ENCODE measurements at regions not wholly inside any gene's neighbourhood (a gene's known extent, or its start where the extent isn't known, plus 50 kb on each side); places are given as distances from the start of the nearest gene placed in this dataset.

DNA sequence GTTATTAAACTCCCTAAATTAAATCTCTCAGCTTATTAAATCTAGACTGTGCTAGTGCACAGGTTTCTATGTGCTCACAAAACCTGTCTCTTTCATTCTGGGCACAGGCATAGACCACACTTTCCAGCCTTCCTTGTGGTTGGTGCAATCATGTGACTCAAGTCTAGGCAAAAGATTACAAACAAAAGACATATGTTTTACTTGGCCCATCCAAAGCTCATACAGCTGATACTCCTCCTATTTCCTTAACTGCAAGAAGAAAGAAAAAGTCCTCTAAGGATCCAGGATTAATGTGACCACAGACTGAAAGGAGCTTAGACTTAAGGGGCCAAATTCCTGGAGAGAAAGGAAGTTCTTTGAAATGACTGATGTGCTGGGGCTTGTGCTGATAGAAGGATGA lies 731.3 kb upstream of the RAB6C start:
- no peak for DNase-seq

DNA sequence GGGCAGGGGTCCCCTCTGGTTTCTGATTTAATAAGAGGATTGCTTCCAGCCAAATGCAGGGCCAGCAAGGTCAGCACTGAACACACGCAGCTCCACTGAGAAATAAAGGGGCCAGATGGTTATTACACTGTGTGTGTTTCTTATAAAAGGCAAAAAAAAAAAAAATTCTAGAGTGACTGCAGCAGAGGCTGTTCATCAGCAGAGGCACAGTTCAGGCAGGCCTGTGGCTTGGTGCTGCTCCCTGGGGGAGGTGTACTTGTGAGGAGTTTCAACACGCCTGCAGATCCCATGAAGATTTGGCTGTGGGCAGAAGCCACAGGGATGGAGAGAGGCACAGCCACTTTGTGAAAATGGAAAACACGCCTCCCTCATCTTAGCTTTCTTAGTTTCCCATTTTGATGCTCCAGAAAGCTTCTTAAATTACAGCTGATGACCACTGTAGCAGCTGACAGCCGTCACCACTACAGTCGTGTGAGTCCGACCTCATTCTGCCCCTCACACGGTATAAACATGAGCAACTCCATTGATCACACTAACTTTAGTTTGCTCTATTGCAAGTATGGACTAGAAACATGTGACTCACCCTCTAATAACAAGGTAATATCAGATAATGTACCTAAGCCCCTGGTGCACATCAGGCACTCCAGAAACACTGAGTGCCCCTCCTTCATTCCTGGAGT lies 726.5 kb upstream of the RAB6C start:
- DNase-seq: no peak

DNA sequence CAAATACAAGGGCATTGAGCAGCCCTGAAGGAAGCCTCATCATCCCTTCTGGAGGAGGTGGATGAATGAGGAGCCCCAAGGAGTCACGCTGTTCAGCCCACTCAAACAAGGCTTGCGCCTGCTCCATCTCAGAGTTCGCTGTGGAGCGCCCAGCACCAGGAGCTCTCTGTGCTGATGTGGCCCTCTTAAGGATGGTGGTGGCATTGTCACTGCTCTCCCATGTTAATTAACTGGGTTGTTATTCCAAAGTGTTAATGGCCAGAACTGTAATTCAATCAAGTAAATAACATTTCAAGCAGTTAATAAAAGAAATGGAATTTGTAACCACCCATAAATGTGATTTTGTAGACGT lies 726.0 kb upstream of the RAB6C start:
- DNase-seq: no peak

DNA sequence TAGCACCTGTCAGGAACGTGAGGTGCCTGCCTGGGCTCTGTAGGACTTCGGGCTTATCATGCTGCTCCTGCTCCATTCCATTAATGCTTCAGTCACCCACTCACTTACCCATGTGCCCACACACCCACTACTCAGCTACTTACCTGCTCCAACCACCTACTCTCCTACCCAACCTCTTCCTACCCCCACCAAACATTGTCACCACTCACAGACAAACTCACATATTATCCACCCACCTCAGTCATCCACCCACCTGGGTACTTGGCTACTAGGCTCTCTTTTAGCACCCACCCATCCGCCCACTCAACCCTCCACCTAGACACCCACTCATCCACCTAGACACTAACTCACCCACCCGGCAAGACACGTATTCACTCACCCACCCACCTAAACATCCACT lies 724.7 kb upstream of the RAB6C start:
- DNase-seq: no peak

DNA sequence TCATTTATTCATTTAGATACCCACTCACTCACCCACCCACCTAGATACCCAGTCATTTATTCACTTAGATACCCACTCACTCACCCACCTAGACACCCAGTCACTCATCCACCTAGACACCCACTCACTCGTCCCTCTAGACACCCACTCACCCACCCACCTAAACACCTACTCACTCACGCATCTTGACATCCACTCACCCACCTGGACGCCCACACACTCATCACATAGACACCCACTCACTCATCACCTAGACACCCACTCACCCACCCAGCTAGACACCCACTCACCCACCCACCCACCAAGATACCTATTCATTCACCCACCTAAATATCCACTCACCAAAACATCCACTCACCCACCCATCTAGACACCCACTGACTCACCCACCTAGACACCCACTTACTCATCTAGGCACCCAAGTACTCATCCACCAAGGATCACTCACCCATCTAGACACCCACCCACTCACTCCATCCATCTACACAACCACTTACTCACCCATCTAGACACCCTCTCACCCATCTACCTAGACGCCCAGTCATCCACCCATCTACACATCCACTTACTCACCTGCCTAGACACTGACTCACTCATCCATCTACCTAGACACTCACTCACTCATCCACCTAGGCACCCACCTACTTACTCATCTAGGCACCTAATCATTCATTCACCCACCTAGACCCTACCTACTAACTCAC lies 723.7 kb upstream of the RAB6C start:
- no peak for DNase-seq

DNA sequence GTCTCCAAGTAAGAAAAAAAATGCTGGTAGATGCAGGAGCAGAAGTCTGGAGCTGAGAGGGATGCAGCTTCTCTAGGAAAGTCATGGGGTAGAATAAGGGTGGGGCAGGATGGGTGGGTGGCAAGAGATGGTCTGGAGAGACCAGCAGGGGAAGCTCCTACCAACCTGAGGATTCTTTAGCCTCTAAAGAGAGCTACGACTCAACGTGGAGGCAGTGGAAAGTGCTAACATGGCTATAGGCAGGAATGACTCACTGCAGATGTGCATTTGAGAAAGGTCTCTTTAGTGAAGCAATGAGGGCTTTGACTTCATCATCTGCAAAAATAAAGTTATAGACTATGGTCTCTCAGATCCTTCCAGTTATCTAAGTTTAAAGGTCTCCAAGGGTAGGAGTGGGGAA lies 722.8 kb upstream of the RAB6C start:
- no peak for DNase-seq

DNA sequence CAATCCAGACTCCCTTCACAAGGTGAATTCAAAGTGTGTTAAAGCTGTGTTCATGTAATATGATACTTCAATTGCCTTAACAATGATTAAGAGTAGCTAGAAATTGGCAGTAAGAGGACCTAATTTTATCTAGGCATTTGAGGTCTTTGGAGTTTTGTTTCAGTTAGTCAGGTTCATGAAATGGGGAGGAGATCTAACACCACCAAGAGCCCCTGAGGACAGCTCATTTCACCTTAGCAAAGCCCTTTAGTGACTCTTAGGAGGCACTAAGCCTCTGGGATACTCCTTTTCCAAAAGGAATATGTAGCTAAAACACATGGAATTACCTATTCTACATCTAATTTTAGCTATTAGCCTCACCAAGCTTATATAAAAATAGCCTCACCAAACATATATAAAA lies 716.5 kb upstream of the RAB6C start:
- DNase-seq: no peak

DNA sequence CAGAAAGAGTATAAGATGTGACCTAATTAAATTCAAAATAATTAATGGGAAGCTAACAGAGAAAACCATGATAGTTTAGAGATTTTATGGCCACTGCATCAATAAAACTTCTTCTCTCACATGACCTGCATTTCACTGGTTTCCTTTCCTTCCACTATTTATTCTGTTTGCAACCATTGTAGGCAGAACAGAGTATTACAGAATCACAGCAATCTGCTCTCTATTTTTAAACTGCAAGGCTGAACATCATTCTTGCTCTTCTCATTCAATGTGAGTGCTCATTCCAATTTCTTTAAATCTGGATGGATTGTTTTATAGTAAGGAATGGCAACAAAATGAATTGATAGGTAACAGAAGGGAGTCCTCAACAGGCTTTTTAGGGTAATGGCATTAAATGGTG lies 715.5 kb upstream of the RAB6C start:
- no peak for DNase-seq

DNA sequence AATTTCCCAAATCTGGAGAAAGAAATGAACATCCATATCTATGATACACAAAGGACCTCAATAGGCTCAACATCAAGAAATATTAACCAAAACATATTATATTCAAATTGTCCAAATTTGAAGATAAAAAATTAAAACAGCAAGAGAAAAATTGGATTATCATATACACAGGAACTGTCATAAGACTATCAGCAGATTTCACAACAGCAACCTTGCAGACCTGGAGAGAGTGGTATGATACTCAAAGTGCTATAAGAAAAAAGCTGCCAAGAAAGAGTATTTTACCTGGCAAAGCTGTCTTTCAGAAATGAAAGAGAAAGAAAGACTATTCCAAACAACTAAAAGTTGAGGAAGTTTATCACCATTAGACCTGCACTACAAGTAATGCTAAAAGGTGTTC lies 711.9 kb upstream of the RAB6C start:
- no peak for DNase-seq

DNA sequence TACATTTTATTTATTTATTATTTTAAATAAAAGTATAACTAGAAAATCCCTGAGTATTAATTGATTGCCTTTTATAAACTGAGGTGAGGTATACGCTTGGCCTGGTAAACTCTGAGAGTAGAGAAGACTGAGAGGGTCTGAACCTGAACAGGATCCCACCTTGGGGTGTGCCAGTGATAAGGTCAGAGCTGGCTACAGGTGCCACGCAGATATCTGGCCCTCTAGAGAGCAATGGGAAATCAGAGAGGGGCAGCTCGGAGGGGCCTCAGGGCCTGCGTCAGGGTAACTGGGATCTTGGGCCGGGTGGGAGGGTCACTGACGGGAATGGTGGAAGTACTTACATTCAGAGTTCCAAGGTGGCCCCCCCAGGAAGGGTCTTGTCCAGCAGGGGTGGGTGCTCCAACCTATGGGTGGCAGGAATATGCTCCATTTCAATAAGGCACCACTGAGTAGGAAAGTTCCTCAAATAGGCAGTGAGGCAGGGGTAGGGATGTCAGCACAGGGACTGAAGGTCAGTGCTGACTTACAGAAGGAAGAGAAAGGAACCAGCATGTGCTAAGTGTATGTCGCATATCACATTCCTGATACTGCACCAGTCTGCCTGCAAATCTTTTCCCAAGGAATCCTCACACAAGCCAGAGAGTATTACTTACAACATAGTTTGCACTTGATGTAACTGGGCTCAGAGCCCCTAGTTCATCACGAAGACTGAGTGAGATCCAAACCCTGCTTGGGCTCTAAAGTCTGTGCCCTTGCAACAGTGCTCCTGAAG lies 706.0 kb upstream of the RAB6C start:
- DNase-seq: no peak

DNA sequence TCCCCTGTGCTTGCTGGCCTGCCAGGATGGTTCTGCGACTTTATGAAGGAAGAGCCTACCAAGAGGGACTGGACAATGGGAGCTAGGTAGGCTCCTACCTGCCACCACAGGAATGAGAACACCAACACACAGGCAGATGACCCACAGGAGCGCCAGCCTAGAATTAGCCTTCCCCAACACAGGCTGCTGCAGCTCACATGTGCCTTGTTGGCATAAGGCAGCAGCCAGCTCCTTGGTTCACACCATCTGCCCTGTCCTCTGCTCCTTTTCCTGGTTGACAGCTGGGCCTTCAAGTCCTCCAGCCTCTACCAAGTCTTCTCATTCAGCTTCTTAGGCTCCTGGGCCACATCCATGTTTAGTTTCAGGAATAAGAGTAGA lies 705.4 kb upstream of the RAB6C start:
- DNase-seq: no peak

DNA sequence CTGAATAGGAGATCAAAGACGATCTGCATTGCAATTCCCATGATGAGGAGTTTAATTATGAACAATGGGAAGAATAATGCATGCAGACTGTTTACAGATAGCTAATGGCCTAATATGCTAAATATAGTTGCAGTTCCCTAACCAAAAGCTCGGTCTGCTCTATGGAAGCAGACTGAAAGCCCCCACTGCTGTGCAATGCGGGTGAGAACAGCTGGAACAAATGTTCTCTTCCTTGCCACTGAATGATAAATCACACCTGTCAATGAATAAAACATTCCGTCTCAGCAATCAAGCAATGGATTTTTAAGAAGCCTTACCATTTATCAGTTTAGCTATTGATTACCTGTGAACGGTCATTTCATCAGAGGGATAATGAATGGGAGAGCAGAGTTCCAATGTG lies 704.5 kb upstream of the RAB6C start:
- DNase-seq: no peak

DNA sequence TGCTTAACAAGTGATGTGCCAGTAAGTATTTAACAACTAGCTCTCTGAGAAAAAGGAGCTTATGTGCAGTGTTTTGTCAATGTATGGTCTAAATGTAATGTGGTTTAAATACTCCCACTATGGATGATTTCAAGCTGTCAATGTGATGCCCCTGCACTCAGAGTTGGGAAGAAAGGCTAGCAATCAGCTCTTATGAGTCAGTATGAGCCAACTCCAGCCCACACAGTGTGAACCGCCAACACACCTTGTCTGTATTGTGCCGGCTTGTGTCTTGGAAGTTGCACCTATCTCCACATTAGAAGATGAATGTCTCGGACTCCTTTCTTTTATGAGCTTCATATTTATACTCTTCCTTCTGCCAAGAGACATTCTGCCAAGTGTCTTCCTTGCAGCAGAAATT lies 703.8 kb upstream of the RAB6C start:
- no peak for DNase-seq

DNA sequence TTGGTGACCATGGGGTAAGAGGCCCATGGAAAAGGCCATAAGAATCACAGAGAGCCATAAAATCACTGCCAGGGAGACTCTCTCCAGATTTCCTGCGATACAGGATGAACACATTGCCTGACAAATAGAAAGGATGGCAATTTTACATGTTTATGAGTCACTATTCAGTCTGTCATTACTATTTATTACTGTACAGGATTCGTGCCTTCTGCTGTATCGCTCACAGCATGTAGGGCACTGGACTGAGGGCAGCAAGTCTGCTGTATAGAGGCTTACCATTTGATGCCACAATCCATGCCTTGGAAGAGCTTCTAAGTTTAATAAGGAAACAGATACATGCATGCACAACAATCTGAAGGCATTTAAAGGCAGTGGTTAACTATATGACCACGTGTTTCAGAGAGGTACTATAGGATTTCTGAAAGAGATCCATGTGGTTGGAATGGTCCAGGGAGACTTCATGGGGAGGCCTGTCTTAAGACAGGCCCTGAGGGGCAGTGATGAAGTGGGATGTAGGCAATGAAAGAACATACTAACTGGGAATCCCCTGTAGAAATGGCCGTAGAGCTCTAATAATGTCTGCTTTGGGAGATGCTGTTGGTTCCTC lies 702.4 kb upstream of the RAB6C start:
- no peak for DNase-seq

DNA sequence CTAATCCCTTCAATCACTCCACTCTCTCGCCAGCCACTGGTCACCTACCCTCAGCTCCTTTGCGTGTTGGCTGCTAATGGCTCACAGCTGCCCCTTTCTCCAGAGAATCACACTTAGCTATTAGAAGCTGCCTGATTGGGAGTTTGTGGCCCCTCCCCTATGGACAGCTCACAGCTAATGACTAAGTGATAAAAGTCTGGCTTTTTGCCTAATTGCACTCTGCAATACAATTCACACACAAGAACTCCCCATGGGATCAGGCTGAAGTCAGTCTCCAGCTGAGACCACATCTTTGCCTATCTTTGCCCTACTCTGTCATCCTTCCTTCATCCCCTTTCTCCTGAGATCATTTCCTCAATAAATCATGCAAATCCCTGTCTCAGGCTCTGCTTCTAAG lies 701.9 kb upstream of the RAB6C start:
- no peak for DNase-seq

DNA sequence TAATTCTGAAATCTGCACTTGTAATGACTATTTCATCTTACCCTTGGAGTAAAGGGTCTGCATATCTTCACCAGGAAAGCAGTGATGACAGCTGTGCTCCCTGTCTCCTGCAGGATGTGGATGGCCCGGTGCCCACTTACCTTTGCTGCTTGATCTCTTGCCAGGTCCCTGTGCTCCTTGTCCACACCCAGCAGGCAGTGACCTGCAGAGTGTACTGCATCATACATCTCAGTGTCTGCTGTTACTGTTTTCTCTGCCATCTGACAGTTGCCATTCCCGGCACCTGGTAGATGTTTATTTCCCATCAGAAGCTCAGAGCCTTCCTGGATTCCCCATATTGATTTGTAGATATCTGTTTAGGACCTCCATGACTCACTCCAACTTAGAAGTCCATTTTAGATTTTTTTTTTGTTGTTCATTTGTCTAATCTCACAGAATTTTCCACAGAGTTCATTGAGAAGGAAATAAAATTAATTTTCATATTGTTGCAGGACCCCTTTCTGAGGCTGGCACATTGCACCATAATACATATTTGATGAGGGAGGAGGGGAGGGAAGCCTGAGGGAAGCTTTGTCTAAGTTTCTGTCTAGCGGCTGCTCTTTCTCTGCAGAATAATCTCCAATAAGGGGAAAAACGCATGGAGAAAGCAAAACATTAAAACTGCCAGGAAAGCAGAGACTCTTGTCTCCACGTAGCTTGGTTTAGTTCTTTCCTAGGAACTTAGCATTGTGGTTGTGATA lies 697.5 kb upstream of the RAB6C start:
- DNase-seq: no peak

DNA sequence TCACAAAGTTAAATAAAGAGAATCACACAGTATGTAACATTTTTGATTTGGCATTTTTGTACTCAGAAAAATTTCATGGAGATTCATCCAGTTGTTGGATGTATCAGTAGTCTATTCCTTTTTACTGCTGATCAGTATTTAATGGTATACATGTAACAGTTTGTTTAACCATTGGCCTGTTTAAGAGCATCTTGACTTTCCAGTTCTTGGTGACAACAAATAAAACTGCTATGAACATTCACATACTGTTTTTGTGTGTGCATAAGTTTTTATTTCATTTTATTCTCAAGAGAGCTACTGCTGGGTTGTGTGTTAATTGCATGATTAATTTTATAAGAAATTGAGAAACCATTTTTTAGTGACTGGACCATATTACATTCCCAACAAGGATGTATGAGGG lies 694.5 kb upstream of the RAB6C start:
- DNase-seq: no peak

DNA sequence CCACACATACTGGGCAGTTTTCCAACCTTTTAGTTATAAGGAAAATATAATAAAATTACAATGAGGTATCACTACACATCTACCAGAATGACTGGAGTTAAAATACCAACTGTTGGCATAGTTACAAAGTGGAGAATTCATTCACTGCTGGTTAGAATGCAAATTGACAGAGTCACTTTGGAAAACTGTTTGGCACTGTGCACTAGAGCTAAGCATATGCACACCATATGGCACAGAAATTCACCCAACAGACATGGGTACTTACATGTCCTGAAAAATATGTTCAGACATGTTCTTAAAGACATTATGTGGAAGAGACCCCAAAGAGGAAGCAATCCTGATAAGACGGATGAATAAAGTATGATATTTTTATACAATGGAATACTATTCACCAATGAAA lies 686.1 kb upstream of the RAB6C start:
- DNase-seq: no peak

DNA sequence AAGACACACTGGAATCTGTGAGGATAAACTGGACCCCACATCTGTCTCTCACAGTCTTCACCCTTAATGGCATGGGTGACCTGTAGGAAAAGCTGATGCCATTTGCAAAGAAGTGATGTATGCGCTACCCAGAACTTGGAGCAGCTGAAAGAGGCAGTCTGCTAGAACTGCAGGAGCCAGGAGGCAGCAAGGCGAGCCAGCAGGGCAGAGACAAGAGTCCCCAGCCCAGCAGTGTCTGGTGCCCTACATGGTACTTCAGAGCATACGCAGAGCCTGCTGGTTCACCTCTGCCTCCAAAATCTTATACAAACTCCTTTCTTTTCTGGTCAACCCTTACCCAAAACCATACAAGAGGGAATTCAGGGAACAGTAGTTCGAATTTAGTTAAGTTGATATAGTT lies 683.1 kb upstream of the RAB6C start:
- DNase-seq: no peak

DNA sequence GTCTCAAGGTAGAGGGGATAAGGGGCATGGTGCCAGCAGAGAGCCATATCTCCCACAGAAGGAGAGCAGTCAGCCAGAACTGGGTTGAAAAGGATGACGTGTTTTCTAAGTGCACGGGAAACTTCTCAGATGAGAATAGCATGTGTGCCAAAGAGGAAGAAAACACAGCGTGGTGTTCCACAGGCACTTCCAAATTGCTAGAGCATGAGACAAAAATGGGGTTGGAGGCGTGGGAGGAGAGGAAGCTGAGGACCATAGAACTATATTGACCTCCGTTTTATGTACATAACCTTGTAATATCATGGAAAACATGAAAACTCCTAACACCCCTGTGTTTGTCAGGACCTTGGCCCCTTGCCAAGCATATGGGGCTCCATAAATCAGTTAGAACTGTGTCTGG lies 682.7 kb upstream of the RAB6C start:
- no peak for DNase-seq

DNA sequence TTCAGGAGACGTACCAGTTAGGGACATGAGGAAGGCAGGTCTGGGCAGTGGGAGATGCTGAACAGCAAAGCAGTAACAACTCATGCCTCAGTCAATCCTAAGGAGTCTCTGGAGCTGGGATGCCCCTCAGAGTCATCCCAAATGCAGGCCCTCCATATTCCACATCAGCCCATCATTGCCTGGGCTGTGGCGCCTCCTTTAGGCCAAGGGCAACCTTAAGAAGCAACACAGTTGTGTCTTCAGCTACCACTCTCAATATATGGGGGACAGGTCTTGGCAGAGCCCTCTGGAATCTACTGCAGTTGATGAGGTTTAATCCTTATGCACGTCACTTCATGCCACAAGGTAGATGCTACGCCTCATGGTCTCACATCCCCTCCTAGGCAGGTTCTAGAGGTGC lies 682.0 kb upstream of the RAB6C start:
- no peak for DNase-seq

DNA sequence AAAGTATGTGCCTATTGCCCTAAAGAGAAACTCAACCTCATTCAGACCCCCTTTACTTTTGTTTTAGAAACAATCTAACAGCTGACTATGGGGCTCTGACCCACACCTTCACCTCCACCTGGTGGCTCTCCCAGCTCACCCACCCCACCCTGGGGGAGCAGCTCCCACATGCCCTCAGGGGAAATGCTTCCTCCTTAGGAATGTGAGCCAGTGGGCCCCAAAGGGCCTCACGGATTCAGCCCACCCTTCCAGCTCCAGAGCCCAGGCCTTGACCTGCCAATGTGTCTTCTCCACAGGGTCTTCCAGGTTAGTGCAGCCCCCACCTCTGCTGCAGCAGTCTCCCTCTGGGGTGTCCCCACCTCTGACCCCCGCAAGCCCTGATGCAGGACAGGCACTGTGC lies 680.1 kb upstream of the RAB6C start:
- no peak for DNase-seq

DNA sequence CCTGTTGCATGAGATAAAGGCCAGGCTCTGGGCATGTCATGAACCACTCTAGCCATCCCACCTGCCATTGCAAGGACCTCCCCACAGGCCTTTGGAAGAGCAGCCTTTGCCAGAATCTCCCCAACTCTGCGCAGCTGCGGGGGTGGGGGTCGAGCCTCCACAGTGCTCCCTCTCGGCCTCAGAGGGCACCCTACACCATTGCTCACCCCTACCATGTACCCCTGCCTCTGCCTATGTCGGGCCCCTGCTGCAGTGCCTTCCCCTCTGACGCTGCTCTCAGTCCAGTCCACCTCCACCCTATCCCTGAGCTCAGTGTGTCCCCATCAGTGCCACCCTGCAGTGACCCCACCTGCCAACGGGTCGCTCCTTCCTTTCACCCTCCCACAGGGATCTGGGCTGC lies 679.7 kb upstream of the RAB6C start:
- no peak for DNase-seq
